Kidney capillary endothelial cell (primary cell): ENCODE measurements at regions not wholly inside any gene's neighbourhood (a gene's known extent, or its start where the extent isn't known, plus 50 kb on each side); places are given as distances from the start of the nearest gene placed in this dataset.
"Not testable (repeated sequence)": the region's sequence is repeated elsewhere in the genome, so short reads cannot be mapped to it uniquely, and the experiment has no call there.

Source experiments
- DNase-seq: peaks from one replicate; pipeline ENCODE4 v3.0.0-alpha.2; 2018; ENCODE audit warnings: low spot score

DNA sequence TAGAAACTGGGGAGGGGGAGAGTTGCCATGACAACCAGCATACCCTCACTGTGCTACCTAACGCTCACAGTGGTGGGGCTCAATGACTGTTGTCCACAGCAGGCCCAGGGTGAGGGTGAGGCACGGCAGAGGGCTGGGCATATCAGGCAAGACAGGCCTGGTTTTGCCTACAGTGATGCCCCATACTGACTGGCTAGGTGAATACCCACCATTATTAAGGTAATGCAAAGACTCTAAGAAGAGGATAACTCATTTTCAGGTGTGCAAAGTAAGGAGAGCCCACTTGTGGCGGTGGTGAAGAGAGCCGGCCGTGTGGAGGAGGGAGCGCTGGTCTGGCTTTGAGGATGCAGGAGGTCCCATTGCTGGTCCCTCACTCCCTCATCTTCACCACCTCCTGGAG, 422.3 kb downstream of the FUT8 start:
- no peak for DNase-seq

DNA sequence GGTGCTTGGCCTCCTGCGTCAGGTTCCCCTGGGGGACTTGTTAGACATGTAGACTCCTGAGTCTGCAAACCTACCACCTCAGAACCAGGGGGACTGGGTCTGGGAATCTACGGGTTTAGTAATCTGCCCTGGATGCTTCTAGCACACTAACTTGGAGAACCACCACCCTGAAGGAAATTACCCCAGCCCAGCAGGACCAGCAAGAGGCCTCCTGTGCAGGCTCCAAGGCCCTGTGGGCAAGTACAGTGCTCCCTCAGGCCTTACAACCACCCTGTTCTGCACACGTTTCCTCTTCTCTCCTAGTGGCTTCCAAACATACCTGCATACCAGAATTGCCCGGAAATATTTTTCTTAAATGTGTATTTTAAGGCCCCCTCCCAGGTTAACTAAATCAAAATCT, 423.0 kb downstream of the FUT8 start:
- DNase-seq: no peak

DNA sequence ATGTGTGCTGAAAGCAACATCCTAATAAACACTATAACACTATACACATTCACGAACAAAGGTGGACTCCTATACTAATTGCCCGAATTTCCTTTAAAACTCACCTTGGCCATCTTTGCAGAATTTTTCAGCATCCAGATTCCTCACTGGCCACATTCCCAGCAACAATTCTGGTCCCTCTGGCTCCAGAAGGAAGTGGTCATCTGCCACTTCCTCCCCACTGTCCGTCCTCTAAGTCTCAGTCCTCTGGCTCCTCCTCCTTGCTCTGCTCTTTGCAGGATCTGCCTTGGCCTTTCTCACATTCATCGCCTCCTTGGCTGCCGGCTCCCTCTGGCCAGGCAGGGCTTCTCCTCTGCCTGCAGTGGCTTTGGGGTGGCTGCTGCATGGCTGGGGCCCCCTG, 426.0 kb downstream of the FUT8 start:
- no peak for DNase-seq

DNA sequence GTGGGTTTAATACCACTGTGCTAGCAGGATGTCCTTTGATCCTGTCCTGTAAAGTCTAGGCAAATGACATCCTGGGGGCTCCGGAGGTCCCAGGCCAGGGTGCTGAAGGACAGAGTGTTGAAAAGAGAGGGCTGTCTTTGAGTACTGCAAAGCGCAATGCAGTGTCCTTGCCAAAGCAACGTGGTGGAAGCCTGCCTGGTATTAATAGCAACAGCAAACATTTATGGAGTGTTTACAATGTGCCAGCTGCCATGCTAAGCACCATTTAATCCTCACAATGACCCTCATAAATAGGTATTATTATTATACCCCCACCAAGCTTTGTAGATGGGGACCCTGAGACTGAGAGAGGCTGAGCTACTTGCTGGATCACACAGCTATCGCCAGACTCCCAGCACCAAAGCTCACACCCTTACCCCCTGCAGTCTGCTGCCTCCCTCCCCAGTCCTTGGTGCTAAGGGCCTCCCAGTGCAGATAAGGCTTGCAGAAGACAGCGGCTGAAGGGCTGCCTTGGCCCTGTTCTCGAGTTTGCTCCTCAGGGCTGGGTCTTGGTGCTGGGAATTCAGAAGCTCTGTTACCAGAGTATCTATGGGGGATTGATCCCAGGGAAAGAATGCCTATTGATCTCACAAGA, 427.7 kb downstream of the FUT8 start:
- no peak for DNase-seq

DNA sequence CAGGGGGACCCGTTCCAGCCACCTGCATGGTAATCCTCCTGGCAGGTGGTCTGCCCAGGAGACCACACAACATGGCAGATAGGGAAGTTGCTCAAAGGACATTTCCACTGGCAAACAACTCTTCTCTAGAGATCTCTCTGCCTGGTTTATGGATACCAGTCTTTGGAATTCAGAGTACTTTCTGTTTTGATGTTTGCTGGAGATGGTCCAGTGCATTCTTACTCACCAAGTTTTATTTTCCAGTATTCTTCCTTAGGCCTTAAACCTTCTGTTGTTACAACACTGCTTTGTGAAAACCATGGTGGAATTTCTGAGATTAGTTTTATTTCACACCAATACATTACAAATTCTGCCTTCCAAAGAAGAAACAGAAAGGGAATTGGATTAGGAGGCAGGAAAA, 428.3 kb downstream of the FUT8 start:
- no peak for DNase-seq

DNA sequence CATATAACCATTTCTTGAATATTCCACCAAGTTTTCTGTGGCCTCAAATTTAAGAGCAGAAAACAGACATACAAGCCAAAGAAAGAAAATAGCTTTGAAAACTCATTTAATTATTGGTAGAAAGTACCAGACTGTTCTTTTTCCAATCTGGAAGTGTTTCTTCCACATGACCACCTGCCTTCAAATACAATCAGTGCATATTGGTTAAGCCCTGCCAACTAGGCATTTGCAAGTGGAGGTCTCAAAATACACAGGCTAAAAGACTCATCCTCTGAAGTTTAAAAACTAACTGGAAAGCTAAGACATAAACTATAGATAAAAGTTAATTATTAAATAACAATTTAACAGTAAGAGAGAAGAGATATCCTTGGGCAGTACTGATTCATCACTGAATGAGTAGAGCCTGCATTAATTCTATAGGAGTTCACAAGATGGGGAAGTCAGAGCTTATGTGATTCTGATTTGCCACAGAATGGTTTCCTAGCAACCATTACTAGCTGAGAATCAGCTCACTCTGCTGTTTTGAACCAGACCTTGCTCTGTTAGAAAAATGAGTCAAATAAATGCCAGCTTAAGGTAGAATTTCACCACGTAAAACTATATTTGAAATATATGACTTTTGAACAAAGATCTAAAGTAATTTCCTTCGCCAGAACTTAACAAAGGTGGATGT, 433.8 kb downstream of the FUT8 start:
- DNase-seq: no peak

DNA sequence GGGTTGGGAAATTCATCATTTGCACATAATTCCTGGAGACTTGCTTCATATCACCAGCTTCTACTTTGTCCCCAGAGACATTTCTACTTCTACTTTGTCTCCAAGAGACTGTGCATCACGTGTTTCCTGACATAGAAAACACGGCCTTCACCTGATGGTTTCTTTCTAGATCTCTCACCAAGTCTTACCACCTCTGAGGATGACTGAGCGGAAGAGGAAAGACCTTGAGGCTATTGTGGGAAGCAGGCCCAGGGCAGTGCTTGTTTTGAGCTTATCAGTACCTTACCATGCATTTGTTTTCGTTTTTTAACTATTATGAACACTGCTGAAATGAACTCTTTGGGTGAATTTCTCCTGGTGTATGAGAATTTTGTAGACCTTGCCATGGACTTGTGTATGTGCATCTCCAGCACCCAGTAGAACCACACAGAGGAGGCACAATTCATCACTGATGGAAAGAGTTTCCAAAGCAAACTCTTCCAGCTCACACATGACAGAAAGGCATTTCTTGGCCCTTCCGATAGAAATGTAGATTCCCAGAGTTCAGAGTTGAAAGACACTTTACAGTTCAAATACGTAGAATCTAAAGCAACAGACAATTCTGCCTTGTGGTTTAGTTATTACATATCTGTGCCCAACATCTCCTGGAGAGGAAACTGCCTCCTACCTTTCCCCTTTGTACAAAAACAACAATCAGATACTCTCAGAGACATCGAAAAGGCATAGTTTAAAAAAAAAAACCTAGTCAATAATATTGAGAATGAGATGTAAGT, 434.7 kb downstream of the FUT8 start:
- no peak for DNase-seq

DNA sequence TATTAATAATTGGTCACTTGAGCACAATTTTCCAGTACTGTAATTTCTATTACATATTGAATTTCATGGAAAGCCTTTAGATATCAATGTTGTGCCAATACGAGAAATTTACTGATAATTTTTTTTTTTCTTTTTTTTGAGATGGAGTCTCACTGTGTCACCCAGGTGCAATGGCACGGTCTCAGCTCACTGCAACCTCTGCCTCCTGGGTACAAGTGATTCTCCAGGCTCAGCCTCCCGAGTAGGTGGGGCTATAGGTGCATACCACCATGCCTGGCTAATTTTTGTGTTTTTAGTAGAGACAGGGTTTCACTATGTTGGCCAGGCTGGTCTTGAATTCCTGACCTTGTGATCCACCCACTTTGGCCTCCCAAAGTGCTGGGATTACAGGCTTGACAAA, 435.4 kb downstream of the FUT8 start:
- DNase-seq: not testable (repeated sequence)

DNA sequence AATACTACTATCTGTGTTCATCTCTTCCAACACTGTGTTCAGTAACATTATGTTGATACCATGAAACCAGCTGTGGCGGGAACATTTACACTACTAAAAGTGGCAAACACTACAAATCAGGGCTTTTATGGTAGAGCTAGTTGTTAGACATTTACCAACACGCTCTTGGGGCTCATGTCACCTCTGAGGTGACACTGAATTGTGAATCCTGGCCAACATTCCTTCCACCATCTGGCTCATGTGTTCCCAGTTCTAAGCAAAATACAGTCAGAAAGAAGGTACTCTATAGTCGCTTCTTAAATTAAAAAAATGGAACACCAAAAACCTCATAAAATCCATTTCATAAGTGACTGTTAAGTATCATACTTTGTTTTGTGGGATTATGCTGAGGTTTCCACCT, 436.6 kb downstream of the FUT8 start:
- DNase-seq: no peak

DNA sequence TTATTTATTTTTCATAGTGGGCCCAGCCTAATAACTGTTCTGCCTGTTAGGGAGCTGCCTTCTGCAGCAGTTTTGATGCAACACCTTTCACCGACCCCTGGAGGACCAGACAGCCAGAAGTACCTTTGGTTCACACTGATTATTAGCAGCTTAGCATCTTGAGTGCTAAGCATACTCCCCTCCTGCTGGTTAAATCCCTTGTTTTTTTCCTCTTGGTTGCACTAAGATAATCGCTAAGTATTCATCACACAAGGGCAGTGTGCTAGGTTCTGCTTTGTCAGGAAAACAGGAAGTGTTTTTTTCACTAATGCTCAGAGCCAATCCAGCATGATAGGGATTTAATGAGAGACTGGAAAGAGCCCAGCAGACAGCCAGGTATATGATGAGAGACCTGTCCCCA, 437.0 kb downstream of the FUT8 start:
- DNase-seq: no peak

DNA sequence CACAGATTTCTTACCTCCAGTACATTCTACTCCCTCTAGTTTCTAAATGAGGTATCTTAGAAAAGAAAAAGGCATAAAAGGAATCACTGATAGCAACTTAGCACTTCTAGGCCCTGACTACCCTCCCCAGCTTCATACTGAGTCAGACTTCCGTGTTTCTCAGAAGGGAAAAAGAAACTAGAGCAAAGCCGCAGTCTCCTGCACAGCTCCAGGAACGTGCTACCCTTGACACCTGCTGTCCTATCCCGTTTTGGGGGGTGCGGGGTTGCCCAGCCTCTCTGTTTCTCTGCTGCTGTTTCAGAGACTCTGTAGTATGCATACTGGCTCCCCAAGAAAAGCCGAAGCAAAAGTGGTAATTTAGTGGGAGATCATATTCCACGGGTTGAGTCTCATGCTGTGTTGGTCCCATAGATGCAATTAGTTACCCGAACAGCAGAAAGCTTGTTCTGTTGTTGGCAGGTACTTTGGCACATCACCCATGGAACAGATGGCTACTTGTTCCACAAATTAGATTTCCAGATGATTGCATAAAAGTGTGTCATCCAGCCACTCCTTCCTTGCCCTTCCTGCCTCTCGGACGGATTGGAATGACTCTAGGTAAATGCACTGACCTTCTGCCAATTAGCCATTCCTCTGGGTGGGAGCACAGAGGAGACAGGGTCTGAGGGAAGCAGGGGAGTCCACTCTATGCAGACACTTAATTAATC, 438.1 kb downstream of the FUT8 start:
- DNase-seq: no peak

DNA sequence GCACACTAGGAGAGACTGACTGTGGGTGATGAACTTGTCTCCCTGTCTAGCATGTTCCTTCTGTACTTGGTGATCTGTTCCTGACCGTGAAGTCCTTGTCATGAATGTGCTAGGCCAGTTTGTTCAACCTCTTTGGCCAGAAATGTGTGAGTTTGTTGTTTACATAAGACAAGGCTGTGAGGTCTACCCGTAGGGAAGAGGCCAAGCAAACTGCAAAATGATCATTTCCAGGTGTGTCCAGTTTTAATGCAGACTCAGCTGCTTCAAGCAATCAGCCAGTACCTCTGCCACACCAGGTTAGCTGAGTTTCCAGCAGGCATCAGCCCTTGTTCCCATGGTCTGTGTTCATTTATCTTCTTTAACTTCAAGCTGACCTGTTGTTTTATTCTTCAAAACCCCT, 440.2 kb downstream of the FUT8 start:
- DNase-seq: no peak

DNA sequence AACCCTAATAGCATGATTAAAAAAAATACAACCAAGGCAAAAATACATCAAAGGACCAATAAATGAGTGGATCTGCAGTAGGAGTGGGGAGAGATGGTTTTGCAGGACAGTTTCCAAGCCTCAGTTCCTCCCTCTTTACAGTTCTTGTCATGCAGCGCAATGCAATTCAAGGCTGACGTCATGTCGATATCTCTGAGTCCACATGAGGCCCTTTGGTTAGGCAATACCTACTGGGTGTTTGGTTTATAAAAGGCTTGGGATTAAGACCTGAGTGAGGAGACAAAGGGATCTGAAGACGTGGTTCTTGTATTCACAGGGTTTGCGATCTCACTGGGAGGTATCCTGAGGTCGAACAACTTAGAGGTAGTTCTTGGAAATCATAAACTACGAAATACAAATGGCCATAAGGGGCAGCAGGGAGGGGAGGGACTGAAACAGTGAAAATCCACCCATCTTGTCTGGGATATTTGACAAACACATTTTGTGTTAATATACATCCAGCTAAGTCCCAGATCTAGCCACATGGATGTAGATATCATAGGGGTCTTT, 441.0 kb downstream of the FUT8 start:
- DNase-seq: no peak

DNA sequence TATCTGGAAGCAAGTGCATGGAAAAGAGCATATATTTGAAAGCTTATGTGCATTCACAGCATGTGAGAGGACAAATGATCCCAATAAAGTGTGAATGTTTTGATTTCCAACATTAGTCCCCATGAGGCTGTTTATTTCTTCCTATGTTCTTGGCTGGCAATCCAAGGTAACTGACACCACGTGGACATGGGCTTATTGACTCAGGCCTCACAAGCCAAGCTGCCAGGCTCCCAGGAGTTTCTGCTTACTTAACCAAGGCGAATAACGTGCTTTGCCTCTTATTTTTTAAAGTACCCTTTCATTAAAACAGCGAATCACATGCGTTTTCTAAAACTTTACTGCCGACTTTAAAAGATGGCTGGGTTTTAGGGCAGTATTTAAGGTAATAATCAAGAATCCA, 441.7 kb downstream of the FUT8 start:
- DNase-seq: no peak

DNA sequence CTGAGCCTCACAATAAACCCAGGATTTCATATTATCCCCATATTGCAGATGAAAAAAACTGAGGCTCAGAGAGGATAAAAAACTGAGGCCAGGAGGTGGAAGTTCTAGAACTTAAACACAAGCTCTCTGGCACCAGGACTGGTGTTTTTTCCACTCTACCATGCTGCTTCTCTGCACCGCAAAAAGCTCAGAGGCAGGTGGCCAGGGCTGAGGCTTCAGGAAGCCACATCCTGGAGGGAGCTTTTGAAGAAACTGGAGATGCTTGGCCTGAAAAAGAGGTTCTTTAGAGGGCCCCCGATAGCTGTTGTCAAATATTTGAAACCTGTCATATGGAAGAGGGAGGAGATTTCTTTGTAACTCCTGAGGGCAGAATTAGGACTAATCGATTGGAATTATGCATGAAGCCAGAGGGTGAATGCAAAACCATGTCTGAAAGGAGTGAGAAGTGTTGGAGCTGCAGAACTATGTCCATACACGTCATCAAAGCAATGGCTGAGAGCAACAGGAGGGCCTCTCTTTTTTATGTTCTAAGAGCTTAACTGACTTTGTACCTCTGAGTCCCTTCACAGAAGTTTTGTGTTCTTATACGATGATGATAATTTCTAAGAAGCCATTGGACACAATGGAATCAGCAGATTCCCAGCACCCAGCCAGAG, 448.6 kb downstream of the FUT8 start:
- no peak for DNase-seq

DNA sequence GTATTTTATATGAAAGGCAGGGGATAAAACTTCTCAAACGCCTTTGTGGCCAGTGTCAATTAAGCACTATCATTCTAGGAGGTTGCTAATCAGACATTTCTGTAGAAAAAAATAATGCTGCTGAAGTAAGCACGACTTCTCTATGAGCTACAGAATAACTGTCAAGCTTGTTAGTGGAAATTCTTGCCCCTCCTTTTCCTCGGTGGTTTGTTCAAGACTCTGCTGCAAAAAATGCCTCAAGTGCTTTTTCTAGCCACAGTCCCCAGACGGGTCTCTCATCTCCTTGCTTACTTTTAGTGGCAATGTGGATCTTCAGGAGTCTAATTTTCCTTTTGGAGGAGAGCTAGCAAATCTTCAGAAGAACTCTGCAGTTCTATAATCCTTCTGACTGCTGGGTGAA, 452.0 kb downstream of the FUT8 start:
- no peak for DNase-seq

DNA sequence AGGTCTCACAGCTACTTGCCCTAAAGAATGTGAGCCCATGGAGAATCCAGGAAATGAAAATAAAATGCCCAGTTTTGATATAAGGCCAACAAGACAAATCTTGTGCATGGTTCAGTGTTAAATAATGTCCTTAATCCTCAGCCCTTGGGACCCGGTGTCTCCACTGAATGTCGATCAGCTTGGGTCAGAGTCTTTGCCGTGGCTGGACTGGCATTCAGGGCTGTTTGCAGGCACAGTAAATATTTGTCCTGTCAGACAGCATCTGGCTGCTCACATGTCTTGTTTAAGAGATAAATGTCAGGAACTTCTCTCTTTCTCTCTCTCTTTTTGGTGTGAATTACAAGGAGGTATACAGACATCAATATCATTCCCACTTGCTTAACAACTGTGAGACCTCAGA, 452.5 kb downstream of the FUT8 start:
- DNase-seq: no peak

DNA sequence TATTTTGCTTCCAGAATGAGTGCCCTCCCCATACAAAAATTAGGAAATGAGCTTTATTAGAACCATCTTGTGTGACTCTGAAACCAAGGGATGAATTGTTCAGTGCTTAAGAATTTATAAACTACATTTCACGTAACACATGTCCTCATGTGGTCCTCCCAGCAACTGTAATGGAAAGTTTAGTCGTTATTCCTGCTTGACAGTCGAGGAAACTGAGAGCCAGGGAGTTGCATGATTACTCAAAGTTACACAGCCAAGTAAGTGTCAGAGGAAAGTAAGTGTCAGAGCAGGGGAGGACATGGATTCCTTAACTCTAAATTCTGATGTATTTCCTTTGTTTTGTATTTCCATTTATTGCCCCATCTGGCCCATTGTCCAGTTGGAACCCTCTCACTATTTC, 453.9 kb downstream of the FUT8 start:
- no peak for DNase-seq

DNA sequence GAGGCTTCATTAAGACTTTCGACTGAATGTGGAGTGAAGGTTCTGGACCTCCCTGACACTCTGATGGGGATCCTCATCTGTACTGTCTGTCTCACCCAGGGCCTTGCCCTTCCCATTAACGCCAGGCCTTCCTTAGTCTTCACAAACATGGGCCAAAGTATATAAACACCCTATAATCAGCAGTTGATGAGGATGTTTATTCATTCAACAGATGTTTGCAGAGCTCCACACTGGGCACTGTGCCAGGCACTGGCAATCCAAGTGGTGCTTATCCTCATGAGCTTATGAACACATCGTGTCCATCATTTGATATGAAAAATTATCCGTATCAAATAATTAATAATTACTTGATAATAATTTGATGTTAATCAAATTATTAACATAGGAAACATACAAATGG, 454.4 kb downstream of the FUT8 start:
- DNase-seq: no peak

DNA sequence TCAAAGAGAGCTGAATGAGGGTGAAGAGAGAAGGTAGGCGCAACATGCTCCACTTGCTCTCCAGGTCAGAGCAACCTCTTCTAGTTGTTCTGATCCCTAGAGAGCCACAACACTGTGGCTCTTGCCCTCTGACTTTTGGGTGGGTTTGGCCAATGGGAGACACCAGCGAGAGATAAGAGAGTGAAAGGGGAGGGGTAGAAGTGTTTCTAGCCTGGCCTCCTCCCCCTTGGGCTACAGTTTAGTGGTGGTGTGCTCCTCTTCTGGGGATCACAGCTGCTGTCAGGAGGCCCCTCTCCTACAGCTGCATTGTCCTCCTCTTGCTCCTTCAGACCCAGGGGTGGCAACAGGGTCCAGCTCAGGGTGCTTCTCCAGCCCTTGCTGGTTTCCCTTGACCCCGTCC, 454.8 kb downstream of the FUT8 start:
- no peak for DNase-seq

DNA sequence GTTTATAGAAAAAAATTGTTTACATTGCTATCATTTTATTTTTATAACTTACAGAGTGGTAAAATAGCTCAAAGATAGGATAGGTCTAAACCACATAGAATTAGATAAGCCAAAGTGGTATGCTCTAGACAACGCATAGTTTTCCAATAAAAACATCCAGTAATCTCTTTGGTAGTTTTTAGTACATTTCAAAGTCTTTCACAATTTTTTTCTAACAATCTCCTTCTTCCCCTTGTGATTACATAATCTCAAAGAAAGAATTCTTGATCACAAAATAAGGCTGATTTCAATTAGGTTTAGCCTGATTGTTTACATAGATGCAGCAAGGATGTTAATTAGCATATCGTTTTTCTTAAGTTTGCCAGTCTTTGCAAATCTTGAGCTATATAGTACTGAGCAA, 460.0 kb downstream of the FUT8 start:
- no peak for DNase-seq

DNA sequence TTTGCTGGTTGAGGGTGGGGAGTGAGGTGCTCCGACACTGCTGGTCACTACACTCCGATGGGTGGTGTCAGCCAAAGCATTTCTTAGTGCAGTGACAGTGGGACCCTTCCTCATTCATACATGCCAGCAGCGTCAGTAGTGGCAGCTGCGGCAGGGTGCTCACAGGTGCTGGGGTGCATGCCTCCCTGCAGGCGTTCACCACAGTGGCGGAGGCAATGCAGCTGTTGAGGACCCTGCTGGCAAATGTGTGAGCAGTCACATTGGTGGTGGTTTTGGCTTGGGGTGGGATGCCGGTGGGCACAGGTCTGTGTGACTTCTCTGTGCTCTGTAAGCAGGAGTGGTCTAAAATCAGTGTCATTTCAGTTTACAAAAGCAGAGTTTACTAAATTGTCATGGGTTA, 464.6 kb downstream of the FUT8 start:
- DNase-seq: no peak
